Activated CD4-positive, alpha-beta T cell treated with anti-CD3 and anti-CD28 coated beads for 36 hours (primary cell): ENCODE measurements at regions not wholly inside any gene's neighbourhood (a gene's known extent, or its start where the extent isn't known, plus 50 kb on each side); places are given as distances from the start of the nearest gene placed in this dataset.

ENCODE experiments used
- ATAC-seq: fragments of 200-7000 bp; cut with Tn5 transposase; one replicate; pipeline ENCODE4 v1.10.0; 2021; ENCODE audit warnings: mild to moderate bottlenecking, moderate library complexity
- CTCF ChIA-PET: fragments of 350-600 bp; sonication (Branson Sonifier 250); formaldehyde crosslinking; loops from one replicate; lab custom pipeline; 2021; ENCODE audit warnings: antibody characterized with exemption; lab: Charles Lee
- POLR2A ChIA-PET: fragments of 350-600 bp; sonication (Branson Sonifier 250); formaldehyde crosslinking; loops from one replicate; lab custom pipeline; 2021; ENCODE audit warnings: antibody characterized with exemption, inconsistent platforms; lab: Charles Lee
- DNase-seq: peaks from one replicate; pipeline ENCODE4 v3.0.0-alpha.2; 2020
- H3K27ac Mint-ChIP-seq: one replicate; pipeline ENCODE4 v1.8.0; 2021; ENCODE audit warnings: mixed read lengths
- H3K27me3 Mint-ChIP-seq: one replicate; pipeline ENCODE4 v1.8.0; 2021; ENCODE audit warnings: mixed read lengths
- H3K36me3 Mint-ChIP-seq: one replicate; pipeline ENCODE4 v1.8.0; 2021; ENCODE audit warnings: low read depth, mixed read lengths
- H3K4me1 Mint-ChIP-seq: one replicate; pipeline ENCODE4 v1.8.0; 2021; ENCODE audit warnings: mixed read lengths
- H3K4me3 Mint-ChIP-seq: one replicate; pipeline ENCODE4 v1.8.0; 2021; ENCODE audit warnings: mild to moderate bottlenecking, moderate library complexity, mixed read lengths
- H3K9me3 Mint-ChIP-seq: one replicate; pipeline ENCODE4 v1.8.0; 2021; ENCODE audit warnings: low read depth, mixed read lengths
- intact Hi-C, 2 experiments: fragments of 100-400 bp; cut with DNase I in 1 of 2; cut with micrococcal nuclease in 1 of 2; formaldehyde crosslinking; loops; one replicate each; pipeline versions ENCODE4 v1.14.2 to v1.15.1; 2022 to 2024; cut with DNase I, micrococcal nuclease

DNA sequence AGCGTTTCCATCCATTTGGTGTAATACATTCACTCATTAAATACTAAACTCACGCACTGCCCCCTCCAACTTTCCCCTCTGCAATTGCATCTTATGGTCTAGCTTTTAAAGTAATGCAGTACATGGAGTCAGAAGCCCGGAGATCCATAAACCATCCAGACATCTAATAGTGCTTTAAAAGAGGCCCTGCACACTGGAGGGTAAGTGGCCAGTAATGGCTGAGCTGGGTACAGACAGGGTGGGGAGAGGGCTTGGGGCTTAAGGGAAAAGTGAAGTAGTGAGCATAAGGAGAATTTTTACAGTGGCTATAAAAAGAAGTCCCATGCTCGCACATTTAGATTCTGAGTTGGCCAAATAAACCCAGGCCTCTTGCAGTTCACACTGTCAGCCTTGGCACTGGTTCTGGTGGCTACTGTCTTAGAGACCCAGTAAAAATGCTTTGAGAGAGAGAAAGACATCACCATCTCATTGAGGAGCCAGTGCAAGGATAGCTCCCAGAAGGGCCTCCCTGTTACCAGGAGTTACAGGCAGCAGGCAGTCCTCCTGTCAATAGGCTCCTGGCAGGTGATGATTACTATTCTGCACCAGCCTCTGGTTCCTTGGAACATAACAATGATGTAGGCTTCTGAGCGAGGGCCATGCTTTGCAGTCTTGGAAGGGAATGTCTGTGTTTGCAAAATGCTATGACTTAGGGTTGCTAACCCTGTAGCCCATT is 112.6 kb upstream of the NEO1 start:
- intact Hi-C loops, result no loop called here
- Mint-ChIP-seq H3K36me3 (no peaks in the 10 kb centered on the region), H3K4me3 (no peak overlapping the region), H3K4me1 (no peaks in the 10 kb centered on the region), H3K27me3 (peaks cover 9% of the 10 kb centered on the region), H3K27ac (no peak overlapping the region), H3K9me3 (no peaks in the 10 kb centered on the region)
- DNase-seq, result no peak
- ChIA-PET CTCF (no interaction called here), POLR2A (no interaction called here)
- ATAC-seq, result no peak

DNA sequence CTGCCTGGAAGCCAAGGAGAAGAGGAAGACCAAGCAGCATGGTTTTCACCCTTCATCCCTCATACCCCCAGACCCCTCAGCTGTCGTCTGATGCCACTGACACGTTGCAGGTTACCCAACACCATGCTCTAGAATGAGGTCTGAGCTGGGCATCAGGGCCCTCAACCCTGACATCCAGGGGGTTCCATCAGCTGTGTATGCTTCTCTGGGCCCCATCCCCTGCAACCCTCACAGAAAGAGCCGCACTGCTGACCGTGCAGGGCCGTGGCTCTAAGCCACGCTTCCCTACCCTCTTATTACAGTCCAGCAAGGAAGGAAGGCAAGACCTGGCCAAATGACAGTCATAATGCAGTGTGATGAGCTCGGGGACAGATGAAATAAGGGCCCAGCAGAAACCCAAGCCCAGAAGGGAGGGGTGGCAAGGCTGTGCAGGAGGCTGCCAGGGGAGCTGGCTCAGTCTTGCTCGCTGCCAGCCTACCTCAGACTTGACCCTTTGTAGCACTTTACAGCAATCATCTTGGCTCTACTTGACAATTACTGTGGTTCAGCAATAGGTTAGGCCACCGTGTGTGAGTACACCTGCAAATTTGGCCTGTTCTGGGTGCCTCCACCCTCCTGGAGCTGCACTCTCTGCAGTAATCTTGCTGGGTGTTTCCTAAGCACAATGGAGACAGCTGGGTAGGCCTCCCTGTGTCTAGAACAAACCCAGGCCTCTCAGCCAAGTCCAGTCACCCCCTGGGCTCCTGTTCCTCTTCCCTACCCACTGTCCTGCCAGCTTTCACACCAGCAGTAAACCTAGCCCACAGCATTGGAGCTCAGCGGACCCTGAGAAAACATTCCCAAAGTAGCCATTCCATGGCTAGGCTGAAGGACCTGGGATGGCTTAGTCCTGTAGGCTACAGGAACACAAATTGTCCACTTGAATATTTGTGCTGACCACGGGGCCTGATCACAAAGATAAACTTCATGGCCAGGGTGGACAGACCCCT is 115.3 kb upstream of the NEO1 start:
- no peaks in the 10 kb centered on the region for H3K4me1 Mint-ChIP-seq
- ChIA-PET POLR2A (no interaction called here), CTCF (no interaction called here)
- ATAC-seq (no peak), DNase-seq (no peak)
- no peak overlapping the region for H3K4me3 Mint-ChIP-seq
- peaks cover 21% of the 10 kb centered on the region for H3K27me3 Mint-ChIP-seq
- H3K27ac Mint-ChIP-seq, result no peak overlapping the region
- no peaks in the 10 kb centered on the region for H3K9me3 Mint-ChIP-seq
- intact Hi-C loops, result no loop called here
- no peaks in the 10 kb centered on the region for H3K36me3 Mint-ChIP-seq

DNA sequence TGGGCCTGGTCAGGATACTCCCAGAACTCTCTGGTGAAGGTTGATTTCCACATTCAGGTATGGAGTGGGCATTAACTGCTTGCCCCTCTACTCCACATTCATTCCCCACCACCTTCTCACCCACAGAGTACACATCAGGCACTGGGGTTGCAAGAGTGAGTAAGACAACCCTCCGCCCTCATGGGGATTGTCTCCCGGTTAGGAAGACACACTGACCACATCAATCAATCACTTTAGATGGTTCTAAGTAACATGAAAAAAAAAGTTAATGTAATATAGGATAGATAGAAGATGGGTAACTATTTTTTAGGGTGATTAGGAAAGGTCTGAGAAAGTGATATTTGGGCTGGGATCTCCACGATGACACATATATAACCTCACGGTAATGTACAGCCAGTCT is 116.0 kb upstream of the NEO1 start:
- Mint-ChIP-seq H3K36me3 (no peaks in the 10 kb centered on the region), H3K27me3 (peaks cover 26% of the 10 kb centered on the region), H3K27ac (no peak overlapping the region), H3K4me3 (no peak overlapping the region), H3K9me3 (no peaks in the 10 kb centered on the region), H3K4me1 (no peaks in the 10 kb centered on the region)
- DNase-seq (no peak), ATAC-seq (no peak)
- intact Hi-C loops, result no loop called here
- CTCF ChIA-PET, result no interaction called here
- POLR2A ChIA-PET, result no interaction called here

DNA sequence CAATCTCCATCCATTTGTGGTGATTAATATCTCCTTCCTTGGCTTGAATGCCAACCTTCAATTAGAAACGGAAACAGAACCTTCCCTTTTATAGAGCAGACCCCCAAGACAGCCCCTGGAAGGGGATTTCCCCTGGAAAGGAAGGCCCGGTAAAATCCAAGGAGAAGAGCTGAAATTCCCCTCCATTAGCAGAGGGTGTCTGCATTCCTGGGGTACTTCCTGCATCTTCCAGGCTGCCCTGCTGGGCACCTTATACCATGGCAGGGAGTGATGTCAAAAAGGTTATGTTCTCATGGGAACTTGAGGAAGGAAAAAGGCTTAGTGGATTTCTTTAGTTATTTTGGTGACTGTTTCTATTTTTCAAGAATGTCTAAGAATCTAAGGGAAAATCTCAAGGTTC is 116.7 kb upstream of the NEO1 start:
- Mint-ChIP-seq H3K9me3 (no peaks in the 10 kb centered on the region), H3K27me3 (peaks cover 28% of the 10 kb centered on the region), H3K4me1 (no peaks in the 10 kb centered on the region), H3K4me3 (no peak overlapping the region), H3K27ac (no peak overlapping the region), H3K36me3 (no peaks in the 10 kb centered on the region)
- DNase-seq, result no peak
- intact Hi-C loops, result no loop called here
- ChIA-PET POLR2A (no interaction called here), CTCF (interaction anchor here (0.6 kb wide), 2 partner anchors 191 to 734 kb away, joined by 3 read pairs; no protein-coding TSS in a partner anchor)
- ATAC-seq, result no peak

DNA sequence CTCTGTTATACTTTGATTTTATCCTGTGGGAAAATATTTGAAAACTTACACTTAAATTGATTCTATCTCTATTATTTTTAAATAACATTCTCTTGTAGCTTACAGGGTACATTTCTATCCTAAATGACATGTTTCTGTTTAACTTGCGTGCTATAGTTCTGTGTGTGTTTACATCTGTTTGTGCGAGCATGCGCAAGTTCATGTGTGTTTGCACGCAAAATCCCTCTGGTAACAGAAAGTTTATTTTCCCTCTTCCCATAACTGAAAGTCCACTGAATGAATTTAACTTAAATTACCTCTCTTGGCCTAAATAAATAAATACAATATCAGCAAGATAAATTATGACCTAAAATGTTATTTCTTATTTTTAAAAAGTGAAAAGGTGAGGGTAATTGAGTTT is 117.3 kb upstream of the NEO1 start:
- DNase-seq (no peak), ATAC-seq (no peak)
- no peaks in the 10 kb centered on the region for H3K4me1 Mint-ChIP-seq
- ChIA-PET POLR2A (no interaction called here), CTCF (interaction anchor here (0.6 kb wide), 2 partner anchors 192 to 733 kb away, joined by 3 read pairs; no protein-coding TSS in a partner anchor)
- no peak overlapping the region for H3K4me3 Mint-ChIP-seq
- no peaks in the 10 kb centered on the region for H3K9me3 Mint-ChIP-seq
- intact Hi-C loops, result no loop called here
- H3K36me3 Mint-ChIP-seq, result no peaks in the 10 kb centered on the region
- no peak overlapping the region for H3K27ac Mint-ChIP-seq
- H3K27me3 Mint-ChIP-seq, result peaks cover 32% of the 10 kb centered on the region

DNA sequence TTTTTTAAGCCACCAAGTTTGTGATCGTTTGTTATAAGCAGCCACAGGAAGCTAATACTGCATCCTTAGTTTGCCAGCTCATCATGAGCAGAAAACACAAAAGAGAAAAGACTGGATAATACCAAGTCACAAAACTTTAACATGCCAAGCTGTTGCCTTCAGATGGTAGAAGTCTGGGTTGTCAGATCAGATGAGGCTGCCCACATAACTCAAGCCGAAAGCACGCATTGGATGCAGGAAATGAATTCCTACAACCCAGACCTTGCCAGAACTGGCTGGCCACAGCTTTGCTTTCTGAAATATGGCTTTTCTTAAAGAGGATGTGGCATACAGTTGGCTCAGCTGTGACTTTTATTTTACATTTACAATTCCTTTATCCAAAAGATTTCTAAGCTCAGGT is 118.3 kb upstream of the NEO1 start:
- intact Hi-C loops, result no loop called here
- CTCF ChIA-PET, result interaction anchor here (0.5 to 1.0 kb wide), 2 partner anchors 9 to 10 kb away, joined by 3 read pairs; no protein-coding TSS in a partner anchor
- DNase-seq, result no peak
- Mint-ChIP-seq H3K27me3 (peaks cover 36% of the 10 kb centered on the region), H3K36me3 (no peaks in the 10 kb centered on the region), H3K4me3 (no peak overlapping the region), H3K9me3 (no peaks in the 10 kb centered on the region), H3K4me1 (no peaks in the 10 kb centered on the region), H3K27ac (no peak overlapping the region)
- POLR2A ChIA-PET, result no interaction called here
- no peak for ATAC-seq

DNA sequence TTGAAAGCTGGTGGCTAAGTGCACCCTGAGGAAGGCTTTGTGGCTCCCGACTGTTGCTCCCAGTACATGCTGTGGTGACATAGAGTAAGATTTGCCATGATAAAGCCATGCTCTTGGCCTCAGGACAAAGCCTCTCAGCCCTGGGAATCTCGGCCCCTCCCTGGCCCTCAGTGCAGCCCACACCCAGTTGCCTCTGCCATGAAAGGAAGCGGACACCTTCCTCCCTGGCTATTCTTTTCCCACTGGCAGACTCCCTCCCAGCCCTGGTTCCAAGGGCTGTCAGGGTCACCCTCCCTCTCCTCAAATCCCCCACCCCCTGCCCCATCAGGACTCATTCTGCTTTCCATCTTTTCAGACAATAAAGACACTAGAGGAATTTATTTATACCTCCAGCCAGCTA is 119.8 kb upstream of the NEO1 start:
- Mint-ChIP-seq H3K36me3 (no peaks in the 10 kb centered on the region), H3K27me3 (peaks cover 39% of the 10 kb centered on the region), H3K9me3 (no peaks in the 10 kb centered on the region), H3K4me1 (no peaks in the 10 kb centered on the region), H3K27ac (no peak overlapping the region), H3K4me3 (no peak overlapping the region)
- ChIA-PET CTCF (interaction anchor here (0.7 to 0.9 kb wide), 2 partner anchors 49 to 341 kb away, joined by 3 to 4 read pairs; no protein-coding TSS in a partner anchor), POLR2A (no interaction called here)
- DNase-seq (no peak), ATAC-seq (no peak)
- intact Hi-C loops, result no loop called here

DNA sequence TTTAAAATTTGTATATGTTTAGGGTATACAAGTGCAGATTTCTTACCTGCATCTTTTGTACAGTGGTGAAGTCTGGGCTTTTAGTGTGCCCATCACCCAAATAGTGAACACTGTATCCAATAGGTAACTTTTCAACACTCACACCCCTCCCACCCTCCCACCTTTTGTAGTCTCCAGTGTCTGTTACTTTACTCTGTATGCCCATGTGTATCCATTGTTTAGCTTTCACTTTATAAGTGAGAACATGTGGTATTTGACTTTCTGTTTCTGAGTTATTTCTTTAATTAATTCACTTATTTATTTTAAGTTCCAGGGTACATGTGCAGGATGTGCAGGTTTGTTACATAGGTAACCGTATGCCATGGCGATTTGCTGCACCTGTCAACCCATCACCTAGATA is 124.8 kb upstream of the NEO1 start:
- ChIA-PET POLR2A (no interaction called here), CTCF (no interaction called here)
- Mint-ChIP-seq H3K27me3 (peaks cover 24% of the 10 kb centered on the region), H3K27ac (no peak overlapping the region), H3K36me3 (no peaks in the 10 kb centered on the region), H3K9me3 (no peaks in the 10 kb centered on the region), H3K4me1 (peaks cover 5% of the 10 kb centered on the region), H3K4me3 (no peak overlapping the region)
- no peak for DNase-seq
- intact Hi-C loops, result no loop called here
- ATAC-seq, result peak; percentile 19

DNA sequence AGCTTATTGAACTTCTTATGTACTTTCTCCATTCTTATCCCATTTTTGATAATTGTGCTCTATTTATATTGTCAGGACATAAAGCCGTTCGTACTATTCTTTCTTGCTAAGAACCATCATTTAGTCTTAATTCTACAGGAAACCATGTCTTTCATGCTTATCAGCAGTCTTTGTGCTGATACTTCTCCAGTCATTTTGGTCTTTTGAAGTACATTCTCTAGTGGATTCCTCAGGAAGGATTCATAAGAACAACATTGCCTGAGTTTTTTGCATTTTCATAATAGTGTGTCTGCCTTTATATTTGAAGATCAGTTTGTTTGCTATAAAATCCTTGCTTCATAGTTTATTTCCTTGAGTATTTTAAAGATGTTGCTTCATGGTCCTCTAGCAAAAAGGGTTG is 126.6 kb upstream of the NEO1 start:
- Mint-ChIP-seq H3K27ac (no peak overlapping the region), H3K4me3 (no peak overlapping the region), H3K36me3 (no peaks in the 10 kb centered on the region), H3K27me3 (peaks cover 15% of the 10 kb centered on the region), H3K4me1 (peaks cover 5% of the 10 kb centered on the region), H3K9me3 (no peaks in the 10 kb centered on the region)
- ChIA-PET CTCF (no interaction called here), POLR2A (no interaction called here)
- ATAC-seq, result no peak
- intact Hi-C loops, result no loop called here
- no peak for DNase-seq

DNA sequence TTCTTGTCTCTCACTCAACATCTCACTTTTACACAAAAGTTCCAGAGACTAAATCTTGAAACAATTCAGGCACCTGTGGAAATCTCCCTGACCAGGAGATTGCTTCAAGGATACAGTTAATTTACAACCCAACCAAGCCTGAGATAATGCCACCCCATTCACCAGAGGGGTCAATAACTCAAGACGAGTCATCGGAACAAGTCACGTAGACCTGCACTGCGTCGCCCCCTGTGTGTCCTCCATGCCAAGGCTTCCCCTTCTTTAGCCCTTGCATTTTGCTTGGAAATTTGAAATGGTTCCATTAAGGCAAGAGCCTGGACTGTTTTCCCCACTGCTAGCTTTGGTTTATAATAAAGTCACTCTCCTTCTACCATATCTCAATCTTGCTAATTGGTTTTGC is 129.0 kb upstream of the NEO1 start:
- H3K36me3 Mint-ChIP-seq, result no peaks in the 10 kb centered on the region
- no peak overlapping the region for H3K4me3 Mint-ChIP-seq
- H3K27ac Mint-ChIP-seq, result no peak overlapping the region
- POLR2A ChIA-PET, result no interaction called here
- intact Hi-C loops, result no loop called here
- DNase-seq (no peak), ATAC-seq (no peak)
- H3K4me1 Mint-ChIP-seq, result peaks cover 5% of the 10 kb centered on the region
- H3K27me3 Mint-ChIP-seq, result peaks cover 5% of the 10 kb centered on the region
- CTCF ChIA-PET, result interaction anchor here (0.9 kb wide), 1 partner anchor 11 kb away, joined by 3 read pairs; no protein-coding TSS in a partner anchor
- no peaks in the 10 kb centered on the region for H3K9me3 Mint-ChIP-seq

DNA sequence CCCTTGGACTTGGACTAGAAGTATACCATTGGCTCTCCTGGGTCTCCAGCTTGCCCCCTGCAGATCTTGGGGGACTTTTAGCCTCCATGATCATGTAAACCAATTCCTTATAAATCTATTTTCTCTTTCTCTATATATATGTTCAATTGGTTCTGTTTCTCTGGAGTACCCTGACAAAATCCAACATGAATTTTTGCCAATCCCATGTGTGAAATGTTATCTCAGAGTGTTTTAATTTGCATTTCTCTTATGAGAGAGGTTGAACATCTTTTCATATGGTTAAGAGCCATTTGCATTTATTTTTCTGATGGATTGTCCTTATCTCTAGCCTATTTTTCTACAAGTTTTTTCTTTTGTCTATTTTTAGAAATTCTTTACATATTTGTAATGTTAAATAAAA is 131.7 kb upstream of the NEO1 start:
- Mint-ChIP-seq H3K4me3 (no peak overlapping the region), H3K36me3 (no peaks in the 10 kb centered on the region), H3K27me3 (peaks cover 1% of the 10 kb centered on the region), H3K27ac (no peak overlapping the region), H3K4me1 (no peaks in the 10 kb centered on the region), H3K9me3 (no peaks in the 10 kb centered on the region)
- DNase-seq (no peak), ATAC-seq (no peak)
- ChIA-PET CTCF (no interaction called here), POLR2A (no interaction called here)
- intact Hi-C loops, result no loop called here
